Calu3 (cell line): ENCODE measurements at regions not wholly inside any gene's neighbourhood (a gene's known extent, or its start where the extent isn't known, plus 50 kb on each side); places are given as distances from the start of the nearest gene placed in this dataset.

Source experiments
- BruUV-seq: library from RNA; stranded (reverse); fragments of 400-500 nt; replicated peaks from 2 replicates; lab custom pipeline; 2021; lab: Mats Ljungman, UMichigan
- CTCF ChIA-PET: fragments of 300-600 bp; sonication (Branson Sonifier 250); formaldehyde crosslinking; loops from one replicate; lab custom pipeline; 2022; ENCODE audit warnings: antibody characterized with exemption; lab: Charles Lee
- DNase-seq: peaks from one replicate; pipeline ENCODE4 v3.0.0; 2022
- H3K27ac Mint-ChIP-seq: one replicate; pipeline ENCODE4 v1.8.0; 2022; ENCODE audit warnings: mixed read lengths; ENCODE audit not compliant: unreplicated experiment
- H3K27me3 Mint-ChIP-seq: one replicate; pipeline ENCODE4 v1.8.0; 2022; ENCODE audit warnings: mixed read lengths; ENCODE audit not compliant: unreplicated experiment
- H3K36me3 Mint-ChIP-seq: one replicate; pipeline ENCODE4 v1.8.0; 2022; ENCODE audit warnings: mild to moderate bottlenecking, moderate library complexity, mixed read lengths; ENCODE audit not compliant: insufficient read depth, unreplicated experiment
- H3K4me1 Mint-ChIP-seq: one replicate; pipeline ENCODE4 v1.8.0; 2022; ENCODE audit warnings: mild to moderate bottlenecking, low read depth, mixed read lengths; ENCODE audit not compliant: unreplicated experiment
- H3K4me3 Mint-ChIP-seq: one replicate; pipeline ENCODE4 v1.8.0; 2022; ENCODE audit warnings: mild to moderate bottlenecking, low read depth, moderate library complexity, mixed read lengths; ENCODE audit not compliant: unreplicated experiment
- H3K9me3 Mint-ChIP-seq: one replicate; pipeline ENCODE4 v1.8.0; 2022; ENCODE audit warnings: low read depth, mixed read lengths; ENCODE audit not compliant: unreplicated experiment
- intact Hi-C: fragments of 100-400 bp; cut with micrococcal nuclease; formaldehyde crosslinking; loops from one replicate; pipeline ENCODE4 v1.10.0; 2022; ENCODE audit not compliant: unreplicated experiment
- TF ChIP-seq, protein P1 (sequence below): fragments of 200-600 bp; IDR thresholded peaks from one replicate; pipeline ENCODE4 v1.8.0; 2022; ENCODE audit warnings: antibody characterized with exemption; ENCODE audit not compliant: unreplicated experiment

GRCh38 chr14:80383223-80383622 is 171.9 kb upstream of the DIO2 start:
- no peaks in the 10 kb centered on the region for H3K36me3 Mint-ChIP-seq
- CTCF ChIA-PET, result no interaction called here
- no peaks in the 10 kb centered on the region for H3K27me3 Mint-ChIP-seq
- H3K4me3 Mint-ChIP-seq, result no peak overlapping the region
- intact Hi-C loops, result no loop called here
- TF ChIP-seq, protein P1, sequence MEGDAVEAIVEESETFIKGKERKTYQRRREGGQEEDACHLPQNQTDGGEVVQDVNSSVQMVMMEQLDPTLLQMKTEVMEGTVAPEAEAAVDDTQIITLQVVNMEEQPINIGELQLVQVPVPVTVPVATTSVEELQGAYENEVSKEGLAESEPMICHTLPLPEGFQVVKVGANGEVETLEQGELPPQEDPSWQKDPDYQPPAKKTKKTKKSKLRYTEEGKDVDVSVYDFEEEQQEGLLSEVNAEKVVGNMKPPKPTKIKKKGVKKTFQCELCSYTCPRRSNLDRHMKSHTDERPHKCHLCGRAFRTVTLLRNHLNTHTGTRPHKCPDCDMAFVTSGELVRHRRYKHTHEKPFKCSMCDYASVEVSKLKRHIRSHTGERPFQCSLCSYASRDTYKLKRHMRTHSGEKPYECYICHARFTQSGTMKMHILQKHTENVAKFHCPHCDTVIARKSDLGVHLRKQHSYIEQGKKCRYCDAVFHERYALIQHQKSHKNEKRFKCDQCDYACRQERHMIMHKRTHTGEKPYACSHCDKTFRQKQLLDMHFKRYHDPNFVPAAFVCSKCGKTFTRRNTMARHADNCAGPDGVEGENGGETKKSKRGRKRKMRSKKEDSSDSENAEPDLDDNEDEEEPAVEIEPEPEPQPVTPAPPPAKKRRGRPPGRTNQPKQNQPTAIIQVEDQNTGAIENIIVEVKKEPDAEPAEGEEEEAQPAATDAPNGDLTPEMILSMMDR, result no peak
- H3K9me3 Mint-ChIP-seq, result no peaks in the 10 kb centered on the region
- no peak for DNase-seq
- H3K27ac Mint-ChIP-seq, result no peak overlapping the region
- BruUV-seq, result no TSS peak
- peaks cover 7% of the 10 kb centered on the region for H3K4me1 Mint-ChIP-seq

DNA sequence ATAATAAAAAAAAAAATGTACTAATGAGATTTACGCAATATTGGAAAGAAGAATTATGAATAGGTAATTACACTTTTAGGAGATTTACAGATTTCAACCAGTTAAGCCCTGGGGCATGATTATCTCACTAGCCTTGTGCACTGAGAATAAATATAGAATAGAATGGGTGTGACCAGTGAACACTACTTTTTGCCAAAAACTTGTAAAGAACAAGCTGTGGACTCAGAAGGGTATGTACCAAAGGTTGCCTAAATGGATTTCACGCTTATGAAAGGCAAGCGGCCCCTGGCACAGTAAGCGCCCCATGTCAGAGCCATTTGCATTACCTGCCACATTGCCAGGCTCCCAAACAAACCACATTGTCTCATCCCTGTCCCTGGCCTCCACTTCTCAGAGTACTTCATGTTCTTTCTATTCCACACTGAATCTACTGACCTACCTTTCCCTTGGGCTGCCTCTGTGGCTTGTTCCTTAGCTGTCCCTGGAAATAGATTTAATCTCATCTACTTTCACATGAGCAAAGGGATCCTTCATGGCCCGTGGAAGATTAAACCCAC is 170.6 kb upstream of the DIO2 start:
- no peak for DNase-seq
- Mint-ChIP-seq H3K9me3 (no peaks in the 10 kb centered on the region), H3K4me3 (no peak overlapping the region), H3K4me1 (peaks cover 7% of the 10 kb centered on the region), H3K27ac (no peak overlapping the region), H3K36me3 (no peaks in the 10 kb centered on the region), H3K27me3 (no peaks in the 10 kb centered on the region)
- TF ChIP-seq, protein P1, result no peak
- CTCF ChIA-PET, result no interaction called here
- intact Hi-C loops, result no loop called here
- BruUV-seq, result no TSS peak

DNA sequence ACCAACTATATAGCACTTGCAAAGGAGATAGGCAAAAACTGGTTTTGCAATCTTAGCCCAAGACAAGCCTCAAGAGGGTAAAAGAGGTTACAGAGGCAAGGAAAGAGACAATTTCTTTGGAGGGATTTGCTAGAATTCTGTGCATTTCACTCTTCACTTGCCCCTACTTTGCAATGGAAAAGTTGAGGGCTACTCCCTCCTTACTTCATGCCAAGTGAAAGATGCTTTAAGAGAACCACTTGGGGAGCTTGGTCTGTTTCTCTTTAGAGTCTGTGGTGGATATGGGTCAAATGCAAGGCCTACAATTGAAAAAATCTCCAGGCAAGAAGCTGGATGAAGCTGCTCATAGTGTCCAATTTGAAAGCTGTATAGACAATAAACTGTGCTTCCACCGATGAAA is 167.7 kb upstream of the DIO2 start:
- no TSS peak for BruUV-seq
- TF ChIP-seq, protein P1, result no peak
- Mint-ChIP-seq H3K4me1 (no peaks in the 10 kb centered on the region), H3K9me3 (no peaks in the 10 kb centered on the region), H3K4me3 (no peak overlapping the region), H3K36me3 (no peaks in the 10 kb centered on the region), H3K27me3 (no peaks in the 10 kb centered on the region), H3K27ac (no peak overlapping the region)
- intact Hi-C loops, result no loop called here
- CTCF ChIA-PET, result no interaction called here
- no peak for DNase-seq

DNA sequence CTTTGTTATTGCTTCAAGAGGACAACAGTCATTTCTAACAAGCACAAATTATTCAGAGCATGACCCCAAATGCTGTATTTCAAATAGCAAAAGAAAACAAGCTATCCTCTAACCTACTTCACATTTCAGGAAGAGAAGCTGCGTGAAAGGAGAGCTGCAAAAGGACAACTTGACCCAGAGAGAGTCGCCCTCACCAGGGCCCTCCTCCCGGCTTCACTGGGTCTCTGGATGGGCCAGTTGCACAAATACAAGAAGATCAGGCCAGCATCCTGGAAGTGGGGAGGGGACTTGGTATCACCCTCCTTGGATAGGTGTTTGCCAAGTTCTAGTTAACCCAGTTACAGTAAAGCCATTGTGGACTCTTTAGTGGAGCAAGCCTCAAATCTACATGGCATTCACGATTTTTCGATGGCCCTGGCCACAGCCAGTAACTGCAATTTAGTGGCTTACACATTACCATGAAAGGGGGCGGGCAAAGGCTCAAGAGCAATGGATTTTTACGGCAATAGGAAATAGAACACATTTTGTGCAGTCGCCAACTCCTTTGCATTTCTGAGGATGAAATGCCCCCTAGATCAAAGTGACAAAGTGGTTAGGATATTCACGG is 166.9 kb upstream of the DIO2 start:
- Mint-ChIP-seq H3K36me3 (no peaks in the 10 kb centered on the region), H3K4me1 (no peaks in the 10 kb centered on the region), H3K9me3 (no peaks in the 10 kb centered on the region), H3K27me3 (no peaks in the 10 kb centered on the region), H3K4me3 (no peak overlapping the region), H3K27ac (no peak overlapping the region)
- no TSS peak for BruUV-seq
- intact Hi-C loops, result no loop called here
- DNase-seq, result no peak
- TF ChIP-seq, protein P1, result no peak
- CTCF ChIA-PET, result no interaction called here
